ENCODE measurements at regions not wholly inside any gene's neighbourhood (a gene's known extent, or its start where the extent isn't known, plus 50 kb on each side); places are given as distances from the start of the nearest gene placed in this dataset.
"Not testable (repeated sequence)": the region's sequence is repeated elsewhere in the genome, so short reads cannot be mapped to it uniquely, and the experiment has no call there.

- not testable (repeated sequence) for TF ChIP-seq POLR2A, EP300, POLR2AphosphoS5 (IDR thresholded peaks at IDR 0.05)
- TF ChIP-seq, protein P1, sequence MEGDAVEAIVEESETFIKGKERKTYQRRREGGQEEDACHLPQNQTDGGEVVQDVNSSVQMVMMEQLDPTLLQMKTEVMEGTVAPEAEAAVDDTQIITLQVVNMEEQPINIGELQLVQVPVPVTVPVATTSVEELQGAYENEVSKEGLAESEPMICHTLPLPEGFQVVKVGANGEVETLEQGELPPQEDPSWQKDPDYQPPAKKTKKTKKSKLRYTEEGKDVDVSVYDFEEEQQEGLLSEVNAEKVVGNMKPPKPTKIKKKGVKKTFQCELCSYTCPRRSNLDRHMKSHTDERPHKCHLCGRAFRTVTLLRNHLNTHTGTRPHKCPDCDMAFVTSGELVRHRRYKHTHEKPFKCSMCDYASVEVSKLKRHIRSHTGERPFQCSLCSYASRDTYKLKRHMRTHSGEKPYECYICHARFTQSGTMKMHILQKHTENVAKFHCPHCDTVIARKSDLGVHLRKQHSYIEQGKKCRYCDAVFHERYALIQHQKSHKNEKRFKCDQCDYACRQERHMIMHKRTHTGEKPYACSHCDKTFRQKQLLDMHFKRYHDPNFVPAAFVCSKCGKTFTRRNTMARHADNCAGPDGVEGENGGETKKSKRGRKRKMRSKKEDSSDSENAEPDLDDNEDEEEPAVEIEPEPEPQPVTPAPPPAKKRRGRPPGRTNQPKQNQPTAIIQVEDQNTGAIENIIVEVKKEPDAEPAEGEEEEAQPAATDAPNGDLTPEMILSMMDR (IDR thresholded peaks at IDR 0.05) = not testable (repeated sequence)
These were observed 180.5 kb downstream of the NRP2 start for GRCh38 chr2:205862761-205863160.
